H1 (cell line): ENCODE measurements at regions not wholly inside any gene's neighbourhood (a gene's known extent, or its start where the extent isn't known, plus 50 kb on each side); places are given as distances from the start of the nearest gene placed in this dataset.
A peak's percentile ranks its signal among the peaks of the same experiment; 100 is the strongest.
"Not testable (repeated sequence)": the region's sequence is repeated elsewhere in the genome, so short reads cannot be mapped to it uniquely, and the experiment has no call there.

ENCODE experiments used
- CTCF ChIA-PET: fragments of 300-600 bp; sonication (Branson Sonifier 250); formaldehyde crosslinking; loops from one replicate; lab custom pipeline; 2021; ENCODE audit not compliant: partially characterized antibody; lab: Charles Lee
- POLR2A ChIA-PET: fragments of 300-600 bp; sonication (Branson Sonifier 250); formaldehyde crosslinking; loops from one replicate; lab custom pipeline; 2021; ENCODE audit warnings: inconsistent platforms; ENCODE audit not compliant: partially characterized antibody; lab: Charles Lee
- DNase-seq, 2 experiments: peaks; one replicate each; pipeline versions ENCODE4 v3.0.0 to v3.0.0-alpha.2; 2010 to 2022; ENCODE audit warnings: low spot score in 2 of 2, low read depth in 1 of 2, mixed read lengths in 1 of 2
- FAIRE-seq: peaks from 2 replicates; lab custom pipeline; 2011; peaks lifted over from hg19 to GRCh38; lab: Jason Lieb, UNC
- H2AFZ ChIP-seq: 2 replicates; pipeline ENCODE4 v1.8.1; 2012; ENCODE audit warnings: low read length, inconsistent platforms
- H2AK5ac ChIP-seq: 2 replicates; pipeline ENCODE4 v1.6.1; 2013; ENCODE audit warnings: low read depth, low read length
- H2BK120ac ChIP-seq: replicated peaks from 2 replicates; pipeline ENCODE3; 2013; ENCODE audit warnings: low read depth, low read length, inconsistent platforms
- H2BK12ac ChIP-seq: 2 replicates; pipeline ENCODE4 v1.6.1; 2013; ENCODE audit warnings: low read depth, low read length
- H2BK15ac ChIP-seq: 2 replicates; pipeline ENCODE4 v1.6.1; 2013; ENCODE audit warnings: low read length
- H2BK20ac ChIP-seq: 2 replicates; pipeline ENCODE4 v1.6.1; 2013; ENCODE audit warnings: low read length
- H2BK5ac ChIP-seq: 2 replicates; pipeline ENCODE4 v1.6.1; 2013; ENCODE audit warnings: low read depth, low read length
- H3K14ac ChIP-seq: 2 replicates; pipeline ENCODE4 v1.6.1; 2013; ENCODE audit warnings: inconsistent platforms; ENCODE audit not compliant: insufficient read length
- H3K18ac ChIP-seq: 2 replicates; pipeline ENCODE4 v1.6.1; 2013; ENCODE audit warnings: low read length; ENCODE audit errors: extremely low read depth
- H3K23ac ChIP-seq: 2 replicates; pipeline ENCODE4 v1.6.1; 2013; ENCODE audit warnings: inconsistent platforms; ENCODE audit not compliant: insufficient read length
- H3K23me2 ChIP-seq: 2 replicates; pipeline ENCODE4 v1.6.1; 2013; ENCODE audit warnings: low read depth, low read length
- H3K27ac ChIP-seq: 2 replicates; pipeline ENCODE4 v1.6.1; 2011; ENCODE audit warnings: low read depth, low read length, inconsistent platforms
- H3K27me3 ChIP-seq, 4 experiments: replicated peaks in 1 of 4; 1 replicate in 1 of 4; 2 replicates in 3 of 4; pipeline versions ENCODE4 v1.6.1 to v1.8.1; 2011 to 2013; ENCODE audit warnings: low read length in 3 of 4, mild to moderate bottlenecking in 3 of 4, inconsistent platforms in 2 of 4, mixed read lengths in 2 of 4, moderate library complexity in 1 of 4; ENCODE audit not compliant: control insufficient read depth in 3 of 4, insufficient read depth in 3 of 4; ENCODE audit errors: extremely low read depth in 1 of 4
- H3K36me3 ChIP-seq, 4 experiments: 2 replicates each; pipeline versions ENCODE4 v1.6.1 to v1.8.1; 2011 to 2013; ENCODE audit warnings: mild to moderate bottlenecking in 4 of 4, low read length in 3 of 4, moderate library complexity in 2 of 4, control low read depth in 1 of 4, inconsistent platforms in 1 of 4; ENCODE audit not compliant: insufficient read depth in 4 of 4, control insufficient read depth in 2 of 4
- H3K4ac ChIP-seq: replicated peaks from 2 replicates; pipeline ENCODE3; 2013; ENCODE audit warnings: low read length, low read depth, mixed read lengths, inconsistent platforms; ENCODE audit not compliant: insufficient read length
- H3K4me1 ChIP-seq, 4 experiments: replicated peaks in 1 of 4; 1 replicate in 1 of 4; 2 replicates in 3 of 4; pipeline versions ENCODE4 v1.6.1 to v1.8.1; 2011 to 2013; ENCODE audit warnings: low read length in 3 of 4, inconsistent platforms in 2 of 4, mixed read lengths in 1 of 4; ENCODE audit not compliant: insufficient read depth in 4 of 4, control insufficient read depth in 3 of 4
- H3K4me2 ChIP-seq, 2 experiments: 2 replicates each; pipeline versions ENCODE4 v1.6.1 to v1.8.1; 2011 to 2013; ENCODE audit warnings: low read depth in 2 of 2, low read length in 2 of 2, control low read depth in 1 of 2, inconsistent platforms in 1 of 2, mild to moderate bottlenecking in 1 of 2; ENCODE audit not compliant: insufficient read depth in 1 of 2
- H3K4me3 ChIP-seq, 4 experiments: fragments of 200-600, 300-600 bp in 1 of 4; sonication (generic), shearing (Covaris generic), sonication (Bioruptor Twin) in 1 of 4; 2 replicates each; pipeline versions ENCODE4 v1.5.1 to v1.8.1; 2011 to 2016; ENCODE audit warnings: low read length in 4 of 4, low read depth in 3 of 4, control low read depth in 2 of 4, inconsistent platforms in 2 of 4, mild to moderate bottlenecking in 2 of 4, mixed read lengths in 1 of 4, moderate library complexity in 1 of 4; ENCODE audit not compliant: insufficient read depth in 2 of 4; ENCODE audit errors: extremely low read depth in 1 of 4
- H3K56ac ChIP-seq: replicated peaks from 2 replicates; pipeline ENCODE3; 2013; ENCODE audit warnings: low read depth, mild to moderate bottlenecking, mixed read lengths, low read length, inconsistent platforms; ENCODE audit not compliant: insufficient read length
- H3K79me1 ChIP-seq: 2 replicates; pipeline ENCODE4 v1.6.1; 2013; ENCODE audit warnings: low read depth, low read length, control low read depth
- H3K79me2 ChIP-seq, 2 experiments: 2 replicates each; pipeline versions ENCODE4 v1.6.1 to v1.8.1; 2012 to 2013; ENCODE audit warnings: low read length in 2 of 2, mild to moderate bottlenecking in 2 of 2, inconsistent platforms in 1 of 2; ENCODE audit not compliant: insufficient read depth in 2 of 2, control insufficient read depth in 1 of 2
- H3K9ac ChIP-seq, 4 experiments: replicated peaks in 1 of 4; 1 replicate in 1 of 4; 2 replicates in 3 of 4; pipeline versions ENCODE4 v1.6.1 to v1.8.1; 2011 to 2013; ENCODE audit warnings: low read depth in 3 of 4, low read length in 3 of 4, control low read depth in 2 of 4, mild to moderate bottlenecking in 2 of 4, moderate library complexity in 2 of 4, inconsistent platforms in 1 of 4; ENCODE audit errors: extremely low read depth in 1 of 4
- H3K9me3 ChIP-seq, 2 experiments: 2 replicates each; pipeline versions ENCODE4 v1.6.1 to v1.8.1; 2012 to 2013; ENCODE audit warnings: mild to moderate bottlenecking in 2 of 2, moderate library complexity in 2 of 2, control low read depth in 1 of 2, inconsistent platforms in 1 of 2, low read depth in 1 of 2, low read length in 1 of 2, mixed read lengths in 1 of 2; ENCODE audit not compliant: insufficient read depth in 2 of 2
- H4K20me1 ChIP-seq, 2 experiments: replicated peaks in 1 of 2; 2 replicates each; pipeline versions ENCODE3 to v1.8.1; 2011 to 2013; ENCODE audit warnings: inconsistent platforms in 2 of 2, low read length in 2 of 2, mild to moderate bottlenecking in 1 of 2; ENCODE audit not compliant: insufficient read depth in 2 of 2, control insufficient read depth in 1 of 2
- H4K5ac ChIP-seq: 2 replicates; pipeline ENCODE4 v1.6.1; 2013; ENCODE audit warnings: low read length, low read depth, mixed read lengths, inconsistent platforms; ENCODE audit not compliant: insufficient read length
- H4K8ac ChIP-seq: 2 replicates; pipeline ENCODE4 v1.8.0; 2013; ENCODE audit warnings: mild to moderate bottlenecking, moderate library complexity, low read length, inconsistent platforms; ENCODE audit not compliant: insufficient read depth; ENCODE audit errors: extremely low read depth
- H4K91ac ChIP-seq: replicated peaks from 2 replicates; pipeline ENCODE3; 2013; ENCODE audit warnings: low read length, mixed read lengths, inconsistent platforms; ENCODE audit not compliant: insufficient read length
- WGBS, 2 experiments: shearing (Covaris generic) in 1 of 2; methylation state at CpG; one replicate each; pipeline versions ENCODE4 v1.1.6 to v1.1.7; 2013 to 2015; ENCODE audit warnings: low lambda C conversion rate in 2 of 2, mixed read lengths in 2 of 2, inconsistent platforms in 1 of 2, low coverage in 1 of 2, missing lambda C conversion rate in 1 of 2; ENCODE audit not compliant: insufficient replicate concordance in 2 of 2, insufficient coverage in 1 of 2, insufficient read length in 1 of 2; ENCODE audit errors: extremely low coverage in 1 of 2, missing lambda C conversion rate in 1 of 2; 5-methylcytosine and 5-hydroxymethylcytosine counted together

- H4K8ac ChIP-seq, H3K4me1 ChIP-seq, H3K56ac ChIP-seq, H3K9ac ChIP-seq, H4K91ac ChIP-seq, H3K4ac ChIP-seq, H3K14ac ChIP-seq, H2BK120ac ChIP-seq, POLR2A ChIA-PET, H3K4me2 ChIP-seq, DNase-seq, H2BK12ac ChIP-seq, H3K36me3 ChIP-seq, H3K27ac ChIP-seq, H3K23ac ChIP-seq, H3K9me3 ChIP-seq, H2AFZ ChIP-seq, H2BK5ac ChIP-seq, H3K18ac ChIP-seq, H3K79me2 ChIP-seq, CTCF ChIA-PET, H2BK20ac ChIP-seq, H3K23me2 ChIP-seq, H3K4me3 ChIP-seq, H3K79me1 ChIP-seq, H4K5ac ChIP-seq, H4K20me1 ChIP-seq, H2AK5ac ChIP-seq, H2BK15ac ChIP-seq, H3K27me3 ChIP-seq: not testable (repeated sequence)
- WGBS, 2 experiments: 80% methylated on average over 1 of the region's 1 CpG; no CpG with 5 or more reads in 1 of the 2 experiments
- peak; percentile 24 for FAIRE-seq
Observed at GRCh38 chr1:215449147-215449546, 118.0 kb upstream of the KCTD3 start.
